ENCODE measurements at regions not wholly inside any gene's neighbourhood (a gene's known extent, or its start where the extent isn't known, plus 50 kb on each side); places are given as distances from the start of the nearest gene placed in this dataset.

DNA sequence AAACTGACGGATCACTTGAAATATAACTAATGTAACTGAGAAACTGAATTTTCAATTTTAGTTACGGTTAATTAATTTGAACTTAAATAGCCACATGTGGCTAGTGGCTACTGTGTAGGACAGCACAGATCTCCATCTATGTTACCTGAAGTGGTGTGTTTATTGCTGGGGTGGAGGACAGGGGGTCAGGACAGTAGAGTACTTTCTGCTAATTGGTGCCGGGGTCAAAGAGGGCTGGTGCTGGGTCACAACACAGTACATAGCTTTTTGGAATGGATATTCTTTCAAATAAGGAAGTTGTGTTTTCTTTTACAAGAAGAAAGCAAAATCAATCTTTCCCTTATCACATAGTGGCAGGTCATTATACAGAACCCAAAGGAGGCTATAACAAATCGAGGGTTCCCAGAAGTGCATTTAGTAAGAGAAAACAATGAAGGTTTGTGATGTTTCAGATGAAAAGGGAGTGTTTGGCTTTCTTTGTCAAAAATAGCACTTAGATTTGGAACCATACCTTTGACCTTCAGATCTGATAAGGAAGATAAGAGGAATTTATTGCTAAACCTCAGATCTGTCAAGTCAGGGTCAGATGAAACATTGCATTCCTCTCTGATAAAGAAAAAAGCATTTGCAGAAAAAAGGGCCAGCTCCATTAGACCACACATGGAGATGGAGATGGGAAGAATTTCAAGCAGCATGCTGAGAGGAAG is 384.5 kb downstream of the AASDHPPT start:
- CTCF ChIA-PET = no interaction called here
- BruUV-seq (replicated peaks) = no TSS peak
- Histone ChIP-seq H3K27ac (ENCODE audit: low read length) (no peak overlapping the region), H3K4me1 (ENCODE audit: control insufficient read depth, insufficient read depth, low read length) (0 out of 2 replicates have a peak, but pooled peaks cover 3% of the 10 kb centered on the region), H3K27me3 (ENCODE audit: control insufficient read depth, insufficient read depth, low read length) (no peaks in the 10 kb centered on the region), H3K36me3 (ENCODE audit: control insufficient read depth, insufficient read depth, low read length) (no peaks in the 10 kb centered on the region), H3K9me3 (ENCODE audit: control insufficient read depth, insufficient read depth, low read depth, low read length) (no peaks in the 10 kb centered on the region), H3K4me3 (ENCODE audit: low read depth in 2 of 2, low read length in 2 of 2) (no peak overlapping the region)
- in situ Hi-C loops (cut with HindIII; ENCODE audit: low pct_unique_long_range_greater_than_20kb, low sequenced_read_pairs) = no loop called here
- TF ChIP-seq SIN3A (IDR thresholded peaks at IDR 0.05; ENCODE audit: borderline replicate concordance, insufficient read depth, low read depth, low read length) (no peak), CTCF (IDR thresholded peaks at IDR 0.05) (no peak), TCF7L2 (IDR thresholded peaks at IDR 0.05; ENCODE audit: low read depth, low read length) (no peak), POLR2AphosphoS5 (IDR thresholded peaks at IDR 0.05; ENCODE audit: low read depth, low read length) (no peak), REST (IDR thresholded peaks at IDR 0.05; ENCODE audit: insufficient read depth in 1 of 2, low read depth in 2 of 2, low read length in 1 of 2) (no peak)
- POLR2A ChIA-PET = no interaction called here
- ATAC-seq (no peak), DNase-seq (ENCODE audit: low read depth, low spot score) (no peak)
- intact Hi-C loops (cut with micrococcal nuclease; ENCODE audit: unreplicated experiment) = no loop called here

DNA sequence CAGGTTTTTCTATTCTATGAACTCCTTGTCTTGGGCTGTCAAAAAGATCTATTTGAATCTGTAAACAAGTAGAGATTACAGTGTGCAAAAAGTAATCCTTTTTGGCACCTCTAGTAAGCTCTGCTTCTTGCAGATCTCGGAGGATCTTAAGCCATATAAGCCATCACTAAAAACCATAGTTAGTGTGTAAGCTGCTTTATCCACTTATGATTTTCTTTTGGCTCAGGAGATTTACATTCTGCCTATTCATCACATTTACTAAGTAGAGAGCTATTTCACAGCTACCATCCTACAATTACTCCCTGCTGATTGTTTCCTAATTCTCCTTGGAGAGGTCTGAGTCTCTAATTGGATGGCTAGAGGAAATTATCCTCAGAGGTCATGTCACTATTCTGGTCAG is 385.7 kb downstream of the AASDHPPT start:
- TF ChIP-seq REST (IDR thresholded peaks at IDR 0.05; ENCODE audit: insufficient read depth in 1 of 2, low read depth in 2 of 2, low read length in 1 of 2) (no peak), SIN3A (IDR thresholded peaks at IDR 0.05; ENCODE audit: borderline replicate concordance, insufficient read depth, low read depth, low read length) (no peak), CTCF (IDR thresholded peaks at IDR 0.05) (no peak), TCF7L2 (IDR thresholded peaks at IDR 0.05; ENCODE audit: low read depth, low read length) (no peak), POLR2AphosphoS5 (IDR thresholded peaks at IDR 0.05; ENCODE audit: low read depth, low read length) (no peak)
- H3K9me3 ChIP-seq (ENCODE audit: control insufficient read depth, insufficient read depth, low read depth, low read length) = no peaks in the 10 kb centered on the region
- no peak overlapping the region for H3K4me3 ChIP-seq (ENCODE audit: low read depth in 2 of 2, low read length in 2 of 2)
- DNase-seq (ENCODE audit: low read depth, low spot score) = no peak
- ChIA-PET CTCF (no interaction called here), POLR2A (no interaction called here)
- no peaks in the 10 kb centered on the region for H3K27me3 ChIP-seq (ENCODE audit: control insufficient read depth, insufficient read depth, low read length)
- no TSS peak for BruUV-seq (replicated peaks)
- no peak overlapping the region for H3K27ac ChIP-seq (ENCODE audit: low read length)
- 0 out of 2 replicates have a peak, but pooled peaks cover 3% of the 10 kb centered on the region for H3K4me1 ChIP-seq (ENCODE audit: control insufficient read depth, insufficient read depth, low read length)
- in situ Hi-C loops (cut with HindIII; ENCODE audit: low pct_unique_long_range_greater_than_20kb, low sequenced_read_pairs) (no loop called here), intact Hi-C loops (cut with micrococcal nuclease; ENCODE audit: unreplicated experiment) (no loop called here)
- no peak for ATAC-seq
- H3K36me3 ChIP-seq (ENCODE audit: control insufficient read depth, insufficient read depth, low read length) = no peaks in the 10 kb centered on the region
